CD4-positive, alpha-beta T cell (primary cell): ENCODE measurements at regions not wholly inside any gene's neighbourhood (a gene's known extent, or its start where the extent isn't known, plus 50 kb on each side); places are given as distances from the start of the nearest gene placed in this dataset.

Experiments used
- ATAC-seq: fragments of 200-7000 bp; cut with Tn5 transposase; one replicate; pipeline ENCODE4 v1.10.0; 2022; ENCODE audit warnings: mild to moderate bottlenecking; ENCODE audit not compliant: poor library complexity
- CTCF ChIA-PET: fragments of 350-600 bp; sonication (Branson Sonifier 250); formaldehyde crosslinking; loops from one replicate; lab custom pipeline; 2021; ENCODE audit warnings: antibody characterized with exemption, inconsistent platforms; lab: Charles Lee
- POLR2A ChIA-PET: fragments of 350-600 bp; sonication (Branson Sonifier 250); formaldehyde crosslinking; loops from one replicate; lab custom pipeline; 2021; ENCODE audit warnings: antibody characterized with exemption, inconsistent platforms; lab: Charles Lee
- DNase-seq, 14 experiments: peaks; one replicate each; pipeline ENCODE4 v3.0.0-alpha.2; 2013 to 2020; ENCODE audit warnings: mixed read lengths in 2 of 14
- H3K27ac ChIP-seq, 2 donors: one replicate each; pipeline versions ENCODE4 v1.5.1 to v1.7.0; 2013; ENCODE audit warnings: low read length in 2 of 2, low read depth in 1 of 2, mild to moderate bottlenecking in 1 of 2
- H3K27me3 ChIP-seq, 2 experiments: 1 replicate in 1 of 2; 2 replicates in 1 of 2; pipeline versions ENCODE4 v1.6.1 to v1.7.0; 2013; ENCODE audit warnings: low read length in 2 of 2, control low read depth in 1 of 2, mild to moderate bottlenecking in 1 of 2, moderate library complexity in 1 of 2; ENCODE audit not compliant: insufficient read depth in 2 of 2, control insufficient read depth in 1 of 2
- H3K36me3 ChIP-seq: one replicate; pipeline ENCODE4 v1.6.1; 2013; ENCODE audit warnings: low read length, control low read depth; ENCODE audit not compliant: insufficient read depth
- H3K4me1 ChIP-seq: one replicate; pipeline ENCODE4 v1.6.1; 2013; ENCODE audit warnings: low read length, control low read depth; ENCODE audit not compliant: insufficient read depth
- H3K4me3 ChIP-seq: one replicate; pipeline ENCODE4 v1.5.1; 2013; ENCODE audit warnings: mild to moderate bottlenecking, low read length, moderate library complexity
- H3K9me3 ChIP-seq, 2 experiments: 1 replicate in 1 of 2; 2 replicates in 1 of 2; pipeline versions ENCODE4 v1.6.1 to v1.7.0; 2013; ENCODE audit warnings: low read length in 2 of 2, mild to moderate bottlenecking in 2 of 2, control low read depth in 1 of 2, moderate library complexity in 1 of 2; ENCODE audit not compliant: control insufficient read depth in 1 of 2, insufficient read depth in 1 of 2
- H3K27ac Mint-ChIP-seq: one replicate; pipeline ENCODE4 v1.8.0; 2020; ENCODE audit warnings: mixed read lengths
- H3K27me3 Mint-ChIP-seq: one replicate; pipeline ENCODE4 v1.8.0; 2021; ENCODE audit warnings: mixed read lengths
- H3K36me3 Mint-ChIP-seq: one replicate; pipeline ENCODE4 v1.8.0; 2021; ENCODE audit warnings: low read depth, mixed read lengths
- H3K4me1 Mint-ChIP-seq: one replicate; pipeline ENCODE4 v1.8.0; 2021; ENCODE audit warnings: low read depth, mixed read lengths
- H3K4me3 Mint-ChIP-seq: one replicate; pipeline ENCODE4 v1.8.0; 2020; ENCODE audit warnings: mild to moderate bottlenecking, mixed read lengths
- H3K9me3 Mint-ChIP-seq: one replicate; pipeline ENCODE4 v1.8.0; 2020; ENCODE audit warnings: mixed read lengths
- intact Hi-C, 2 experiments: fragments of 100-400 bp; cut with DNase I in 1 of 2; cut with micrococcal nuclease in 1 of 2; formaldehyde crosslinking; loops; one replicate each; pipeline versions ENCODE4 v1.15.1 to v1.9.0; 2023 to 2025; cut with DNase I, micrococcal nuclease
- TF ChIP-seq, protein P1 (sequence below): fragments of 200-600 bp; IDR thresholded peaks from one replicate; pipeline ENCODE4 v1.8.0; 2022; ENCODE audit warnings: antibody characterized with exemption, mild to moderate bottlenecking

- Histone ChIP-seq H3K36me3 (no peaks in the 10 kb centered on the region), H3K27me3 (no peaks in the 10 kb centered on the region), H3K9me3 (no peaks in the 10 kb centered on the region), H3K4me1 (no peaks in the 10 kb centered on the region), H3K27ac (no peak overlapping the region), H3K4me3 (no peak overlapping the region)
- TF ChIP-seq, protein P1, sequence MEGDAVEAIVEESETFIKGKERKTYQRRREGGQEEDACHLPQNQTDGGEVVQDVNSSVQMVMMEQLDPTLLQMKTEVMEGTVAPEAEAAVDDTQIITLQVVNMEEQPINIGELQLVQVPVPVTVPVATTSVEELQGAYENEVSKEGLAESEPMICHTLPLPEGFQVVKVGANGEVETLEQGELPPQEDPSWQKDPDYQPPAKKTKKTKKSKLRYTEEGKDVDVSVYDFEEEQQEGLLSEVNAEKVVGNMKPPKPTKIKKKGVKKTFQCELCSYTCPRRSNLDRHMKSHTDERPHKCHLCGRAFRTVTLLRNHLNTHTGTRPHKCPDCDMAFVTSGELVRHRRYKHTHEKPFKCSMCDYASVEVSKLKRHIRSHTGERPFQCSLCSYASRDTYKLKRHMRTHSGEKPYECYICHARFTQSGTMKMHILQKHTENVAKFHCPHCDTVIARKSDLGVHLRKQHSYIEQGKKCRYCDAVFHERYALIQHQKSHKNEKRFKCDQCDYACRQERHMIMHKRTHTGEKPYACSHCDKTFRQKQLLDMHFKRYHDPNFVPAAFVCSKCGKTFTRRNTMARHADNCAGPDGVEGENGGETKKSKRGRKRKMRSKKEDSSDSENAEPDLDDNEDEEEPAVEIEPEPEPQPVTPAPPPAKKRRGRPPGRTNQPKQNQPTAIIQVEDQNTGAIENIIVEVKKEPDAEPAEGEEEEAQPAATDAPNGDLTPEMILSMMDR = no peak
- Mint-ChIP-seq H3K36me3 (no peaks in the 10 kb centered on the region), H3K27me3 (no peaks in the 10 kb centered on the region), H3K27ac (no peak overlapping the region), H3K4me3 (no peak overlapping the region), H3K4me1 (no peaks in the 10 kb centered on the region), H3K9me3 (peaks cover 16% of the 10 kb centered on the region)
- ATAC-seq (no peak), DNase-seq (no peak)
- intact Hi-C loops = no loop called here
- ChIA-PET POLR2A (no interaction called here), CTCF (no interaction called here)
Observed at GRCh38 chr3:74564560-74564959, 49.9 kb downstream of the CNTN3 start.

DNA sequence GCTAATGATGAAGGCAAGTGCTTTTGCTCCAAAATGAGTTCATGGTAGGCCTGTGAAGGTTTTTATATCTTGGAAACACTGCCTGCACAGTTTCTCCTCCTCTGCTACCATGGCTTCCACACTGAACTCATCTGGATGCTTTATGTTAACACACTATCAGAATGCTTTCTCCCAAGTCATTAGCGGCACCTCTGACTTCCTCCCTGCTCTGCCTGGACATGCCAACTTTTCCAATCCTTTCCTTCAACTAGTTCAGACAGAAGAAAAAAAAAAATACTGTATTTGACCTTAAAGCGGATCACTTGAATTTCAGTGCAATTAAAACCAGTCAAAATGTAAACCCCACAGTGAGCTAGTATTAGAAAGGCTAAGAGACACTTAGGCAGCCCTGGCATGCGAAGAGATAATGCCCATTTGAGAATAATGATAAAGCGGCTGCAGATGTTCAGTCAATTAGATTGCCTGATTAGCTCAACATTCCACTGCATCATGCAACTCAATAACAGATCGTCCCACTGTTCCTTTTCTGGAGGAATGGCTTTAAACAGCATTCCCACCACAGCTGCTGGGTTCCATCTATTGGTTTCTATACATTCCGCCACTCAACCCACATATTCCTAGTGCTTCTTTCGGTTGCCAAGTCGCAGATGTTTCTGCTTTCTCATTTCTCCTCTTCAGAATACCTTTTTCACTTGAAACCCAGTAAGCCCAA, 51.7 kb downstream of the CNTN3 start:
- Mint-ChIP-seq H3K27me3 (no peaks in the 10 kb centered on the region), H3K27ac (no peak overlapping the region), H3K36me3 (no peaks in the 10 kb centered on the region), H3K4me3 (no peak overlapping the region), H3K4me1 (no peaks in the 10 kb centered on the region), H3K9me3 (peaks cover 17% of the 10 kb centered on the region)
- POLR2A ChIA-PET = interaction anchor here (0.7 kb wide), 1 partner anchor 537 kb away, joined by 3 read pairs; no protein-coding TSS in a partner anchor
- ATAC-seq (no peak), DNase-seq (no peak)
- Histone ChIP-seq H3K4me1 (no peaks in the 10 kb centered on the region), H3K36me3 (no peaks in the 10 kb centered on the region), H3K9me3 (no peaks in the 10 kb centered on the region), H3K4me3 (no peak overlapping the region), H3K27me3 (no peaks in the 10 kb centered on the region), H3K27ac (no peak overlapping the region)
- TF ChIP-seq, protein P1 = no peak
- CTCF ChIA-PET = no interaction called here
- intact Hi-C loops = no loop called here

DNA sequence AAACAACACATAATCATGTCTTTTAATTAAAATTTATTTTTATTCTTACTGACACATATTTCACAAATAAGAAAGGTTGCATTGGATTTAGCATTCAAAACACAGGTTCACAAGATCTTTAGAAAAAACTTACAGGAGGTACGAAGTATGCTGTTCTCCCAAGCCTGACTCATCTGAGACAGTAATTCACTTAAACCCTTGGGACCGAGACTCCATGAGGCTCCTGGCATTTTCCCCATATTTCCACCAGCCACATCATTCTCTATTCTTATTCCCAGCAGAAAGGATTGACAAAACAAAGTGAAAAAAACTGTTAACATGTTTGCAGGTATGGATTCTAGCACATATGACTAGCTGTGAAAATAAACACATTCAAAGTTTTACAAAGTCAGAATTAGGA, 52.6 kb downstream of the CNTN3 start:
- no peaks in the 10 kb centered on the region for H3K36me3 ChIP-seq
- TF ChIP-seq, protein P1 = no peak
- no peaks in the 10 kb centered on the region for H3K4me1 ChIP-seq
- H3K9me3 ChIP-seq = peaks cover 0 to 6% of the 10 kb centered on the region in 2 experiments
- no peak overlapping the region for H3K4me3 ChIP-seq
- H3K4me1 Mint-ChIP-seq = no peaks in the 10 kb centered on the region
- no peaks in the 10 kb centered on the region for H3K27me3 ChIP-seq
- H3K4me3 Mint-ChIP-seq = no peak overlapping the region
- H3K27ac Mint-ChIP-seq = no peak overlapping the region
- ATAC-seq (no peak), DNase-seq (no peak)
- H3K36me3 Mint-ChIP-seq = no peaks in the 10 kb centered on the region
- ChIA-PET POLR2A (no interaction called here), CTCF (interaction anchor here (0.6 kb wide), 1 partner anchor 220 kb away, joined by 3 read pairs; no protein-coding TSS in a partner anchor)
- no peaks in the 10 kb centered on the region for H3K27me3 Mint-ChIP-seq
- peaks cover 16% of the 10 kb centered on the region for H3K9me3 Mint-ChIP-seq
- intact Hi-C loops = no loop called here
- H3K27ac ChIP-seq = no peak overlapping the region
